ENCODE measurements at regions not wholly inside any gene's neighbourhood (a gene's known extent, or its start where the extent isn't known, plus 50 kb on each side); places are given as distances from the start of the nearest gene placed in this dataset.
"Not testable (repeated sequence)": the region's sequence is repeated elsewhere in the genome, so short reads cannot be mapped to it uniquely, and the experiment has no call there.

DNA sequence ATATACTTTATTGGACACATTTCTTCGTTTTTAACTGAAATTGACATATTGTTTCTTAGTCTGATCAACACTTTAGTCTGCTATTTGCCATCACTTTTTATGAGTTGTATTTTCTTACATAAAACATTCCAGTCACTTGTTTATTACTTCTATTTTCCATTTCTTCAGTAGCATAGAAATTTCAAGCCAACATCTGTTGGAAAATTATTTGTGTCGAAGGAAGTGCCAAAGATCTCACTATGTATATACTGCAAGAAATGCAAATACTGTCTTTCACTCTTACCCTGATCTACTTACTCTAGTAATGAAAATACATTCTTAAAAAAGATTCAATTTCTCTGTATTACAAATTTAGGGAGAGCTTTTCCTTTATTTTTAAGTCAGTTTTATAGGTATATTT, 105.9 kb downstream of the SLC17A6 start:
- H3K4me1 ChIP-seq (ENCODE audit: control insufficient read depth, insufficient read depth, low read length): no peaks in the 10 kb centered on the region
- H3K27ac ChIP-seq (ENCODE audit: low read depth, low read length): no peak overlapping the region
- TF ChIP-seq, protein P1, sequence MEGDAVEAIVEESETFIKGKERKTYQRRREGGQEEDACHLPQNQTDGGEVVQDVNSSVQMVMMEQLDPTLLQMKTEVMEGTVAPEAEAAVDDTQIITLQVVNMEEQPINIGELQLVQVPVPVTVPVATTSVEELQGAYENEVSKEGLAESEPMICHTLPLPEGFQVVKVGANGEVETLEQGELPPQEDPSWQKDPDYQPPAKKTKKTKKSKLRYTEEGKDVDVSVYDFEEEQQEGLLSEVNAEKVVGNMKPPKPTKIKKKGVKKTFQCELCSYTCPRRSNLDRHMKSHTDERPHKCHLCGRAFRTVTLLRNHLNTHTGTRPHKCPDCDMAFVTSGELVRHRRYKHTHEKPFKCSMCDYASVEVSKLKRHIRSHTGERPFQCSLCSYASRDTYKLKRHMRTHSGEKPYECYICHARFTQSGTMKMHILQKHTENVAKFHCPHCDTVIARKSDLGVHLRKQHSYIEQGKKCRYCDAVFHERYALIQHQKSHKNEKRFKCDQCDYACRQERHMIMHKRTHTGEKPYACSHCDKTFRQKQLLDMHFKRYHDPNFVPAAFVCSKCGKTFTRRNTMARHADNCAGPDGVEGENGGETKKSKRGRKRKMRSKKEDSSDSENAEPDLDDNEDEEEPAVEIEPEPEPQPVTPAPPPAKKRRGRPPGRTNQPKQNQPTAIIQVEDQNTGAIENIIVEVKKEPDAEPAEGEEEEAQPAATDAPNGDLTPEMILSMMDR (conservative IDR thresholded peaks at IDR 0.05): no peak
- H3K27ac Mint-ChIP-seq: no peak overlapping the region
- peaks cover 2% of the 10 kb centered on the region for H3K4me1 Mint-ChIP-seq
- no peaks in the 10 kb centered on the region for H3K9me3 ChIP-seq (ENCODE audit: control insufficient read depth, low read length)
- H3K4me3 ChIP-seq (ENCODE audit: low read length): no peak overlapping the region
- WGBS, 2 experiments (ENCODE audit: insufficient coverage in 1 of 2, insufficient read length in 1 of 2): 60 to 72% methylated on average over 2 of the region's 2 CpGs
- peaks cover 18% of the 10 kb centered on the region for H3K27me3 Mint-ChIP-seq (ENCODE audit: insufficient read depth)
- H3K9me3 Mint-ChIP-seq: no peaks in the 10 kb centered on the region
- no peaks in the 10 kb centered on the region for H3K36me3 Mint-ChIP-seq (ENCODE audit: low read depth)
- no peaks in the 10 kb centered on the region for H3K27me3 ChIP-seq (ENCODE audit: control insufficient read depth, insufficient read depth, low read length, poor library complexity, severe bottlenecking)
- H3K9ac ChIP-seq (ENCODE audit: extremely low read depth, low read length, poor library complexity, severe bottlenecking): no peak overlapping the region
- H3K36me3 ChIP-seq (ENCODE audit: control insufficient read depth, insufficient read depth, low read length): no peaks in the 10 kb centered on the region
- no peak overlapping the region for H3K4me3 Mint-ChIP-seq
- no peak for DNase-seq

DNA sequence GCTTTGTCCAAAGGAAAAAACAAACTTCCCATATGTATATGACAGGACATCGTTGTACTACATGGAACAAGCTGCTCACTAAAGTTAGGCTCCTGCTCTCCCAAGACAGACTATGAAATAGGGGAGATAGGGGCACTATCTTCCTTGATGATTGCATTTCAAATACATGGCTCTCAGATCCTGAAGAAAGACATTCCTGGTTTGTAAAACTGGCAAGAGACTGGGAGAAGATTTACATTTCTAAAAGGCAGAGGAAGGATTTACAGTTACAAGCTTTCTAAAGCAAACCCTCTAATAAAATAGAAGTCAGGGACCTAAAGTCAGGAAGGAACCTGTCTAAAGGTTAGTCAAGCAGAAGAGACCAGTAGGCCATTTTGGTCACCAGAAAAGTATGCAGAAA, 103.7 kb downstream of the SLC17A6 start:
- Mint-ChIP-seq H3K27ac (no peak overlapping the region), H3K4me1 (peaks cover 2% of the 10 kb centered on the region), H3K36me3 (ENCODE audit: low read depth) (no peaks in the 10 kb centered on the region), H3K9me3 (no peaks in the 10 kb centered on the region), H3K4me3 (no peak overlapping the region), H3K27me3 (ENCODE audit: insufficient read depth) (peaks cover 18% of the 10 kb centered on the region)
- WGBS, 2 experiments (ENCODE audit: insufficient coverage in 1 of 2, insufficient read length in 1 of 2): 13% methylated on average over 1 of the region's 1 CpG; no CpG with 5 or more reads in 1 of the 2 experiments
- Histone ChIP-seq H3K4me3 (ENCODE audit: low read length) (no peak overlapping the region), H3K36me3 (ENCODE audit: control insufficient read depth, insufficient read depth, low read length) (no peaks in the 10 kb centered on the region), H3K27me3 (ENCODE audit: control insufficient read depth, insufficient read depth, low read length, poor library complexity, severe bottlenecking) (no peaks in the 10 kb centered on the region), H3K9ac (ENCODE audit: extremely low read depth, low read length, poor library complexity, severe bottlenecking) (no peak overlapping the region), H3K27ac (ENCODE audit: low read depth, low read length) (no peak overlapping the region), H3K9me3 (ENCODE audit: control insufficient read depth, low read length) (no peaks in the 10 kb centered on the region), H3K4me1 (ENCODE audit: control insufficient read depth, insufficient read depth, low read length) (no peaks in the 10 kb centered on the region)
- TF ChIP-seq, protein P1 (conservative IDR thresholded peaks at IDR 0.05): no peak
- no peak for DNase-seq

DNA sequence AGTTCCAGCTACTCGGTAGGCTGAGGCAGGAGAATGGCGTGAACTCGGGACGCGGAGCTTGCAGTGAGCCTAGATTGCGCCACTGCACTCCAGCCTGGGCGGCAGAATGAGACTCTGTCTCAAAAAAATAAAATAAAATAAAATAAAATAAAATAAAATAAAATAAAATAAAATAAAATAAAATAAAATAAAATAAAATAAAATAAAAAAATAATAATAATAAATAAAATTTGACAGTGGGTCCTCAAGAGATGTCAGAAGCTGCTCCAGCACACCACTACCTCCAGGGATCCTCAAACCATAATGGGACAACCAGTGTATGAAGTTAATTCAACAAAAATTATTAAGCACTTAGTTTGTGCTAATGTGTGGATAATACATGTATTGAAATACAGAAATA, 97.4 kb downstream of the SLC17A6 start:
- not testable (repeated sequence) for H3K36me3 Mint-ChIP-seq (ENCODE audit: low read depth); H3K27ac ChIP-seq (ENCODE audit: low read depth, low read length); H3K4me1 ChIP-seq (ENCODE audit: control insufficient read depth, insufficient read depth, low read length); H3K27me3 ChIP-seq (ENCODE audit: control insufficient read depth, insufficient read depth, low read length, poor library complexity, severe bottlenecking); H3K4me1 Mint-ChIP-seq; H3K36me3 ChIP-seq (ENCODE audit: control insufficient read depth, insufficient read depth, low read length); H3K4me3 ChIP-seq (ENCODE audit: low read length); H3K9ac ChIP-seq (ENCODE audit: extremely low read depth, low read length, poor library complexity, severe bottlenecking); DNase-seq; H3K27ac Mint-ChIP-seq; H3K9me3 ChIP-seq (ENCODE audit: control insufficient read depth, low read length); H3K4me3 Mint-ChIP-seq; H3K9me3 Mint-ChIP-seq
- WGBS, 2 experiments (ENCODE audit: insufficient coverage in 1 of 2, insufficient read length in 1 of 2): 93 to 94% methylated on average over 5 to 6 of the region's 7 CpGs
- peaks cover 20% of the 10 kb centered on the region for H3K27me3 Mint-ChIP-seq (ENCODE audit: insufficient read depth)

DNA sequence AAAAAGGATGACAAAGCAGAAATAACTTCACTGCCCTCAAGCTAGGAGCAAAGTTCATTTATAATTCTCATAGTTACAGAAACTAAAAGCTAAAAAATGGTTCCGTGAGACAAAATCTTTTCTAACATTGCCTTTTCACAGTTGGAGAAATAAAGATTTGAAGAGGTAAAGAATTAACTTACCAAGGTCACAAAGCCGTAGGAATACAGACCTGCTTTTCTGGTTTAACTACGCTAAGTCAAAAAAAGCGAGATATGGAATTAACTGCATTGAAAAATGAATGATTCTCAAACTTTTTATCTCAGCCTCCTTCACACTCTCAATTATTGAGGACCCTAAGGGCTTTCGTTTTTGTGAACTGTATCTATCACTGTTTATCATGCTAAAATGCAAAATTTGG, 95.3 kb downstream of the SLC17A6 start:
- TF ChIP-seq, protein P1 (conservative IDR thresholded peaks at IDR 0.05): no peak
- Mint-ChIP-seq H3K9me3 (no peaks in the 10 kb centered on the region), H3K36me3 (ENCODE audit: low read depth) (no peaks in the 10 kb centered on the region), H3K27ac (no peak overlapping the region), H3K4me3 (no peak overlapping the region), H3K27me3 (ENCODE audit: insufficient read depth) (peaks cover 10% of the 10 kb centered on the region), H3K4me1 (no peaks in the 10 kb centered on the region)
- no peaks in the 10 kb centered on the region for H3K9me3 ChIP-seq (ENCODE audit: control insufficient read depth, low read length)
- WGBS, 2 experiments (ENCODE audit: insufficient coverage in 1 of 2, insufficient read length in 1 of 2): 90% methylated on average over 3 to 4 of the region's 5 CpGs
- no peak overlapping the region for H3K27ac ChIP-seq (ENCODE audit: low read depth, low read length)
- H3K4me3 ChIP-seq (ENCODE audit: low read length): no peak overlapping the region
- no peak overlapping the region for H3K9ac ChIP-seq (ENCODE audit: extremely low read depth, low read length, poor library complexity, severe bottlenecking)
- no peaks in the 10 kb centered on the region for H3K36me3 ChIP-seq (ENCODE audit: control insufficient read depth, insufficient read depth, low read length)
- no peak for DNase-seq
- no peaks in the 10 kb centered on the region for H3K27me3 ChIP-seq (ENCODE audit: control insufficient read depth, insufficient read depth, low read length, poor library complexity, severe bottlenecking)
- H3K4me1 ChIP-seq (ENCODE audit: control insufficient read depth, insufficient read depth, low read length): no peaks in the 10 kb centered on the region
